ENCODE measurements at regions not wholly inside any gene's neighbourhood (a gene's known extent, or its start where the extent isn't known, plus 50 kb on each side); places are given as distances from the start of the nearest gene placed in this dataset.

- Histone ChIP-seq H3K4me3 (ENCODE audit: low read length) (no peak overlapping the region), H3F3A (ENCODE audit: low read length, unreplicated experiment) (no peaks in the 10 kb centered on the region), H3K9me3 (ENCODE audit: low read length) (no peaks in the 10 kb centered on the region), H3K36me3 (ENCODE audit: low read depth, low read length) (no peaks in the 10 kb centered on the region), H3K9ac (ENCODE audit: low read length) (no peak overlapping the region), H3K27me3 (ENCODE audit: low read length) (no peaks in the 10 kb centered on the region), H2AFZ (ENCODE audit: low read length) (no peak overlapping the region), H3K27ac (ENCODE audit: low read length) (no peak overlapping the region), H3K79me2 (ENCODE audit: low read length) (no peaks in the 10 kb centered on the region), H3K4me1 (ENCODE audit: insufficient read depth, low read length) (no peaks in the 10 kb centered on the region), H3K9me2 (replicated peaks; ENCODE audit: low read length) (no peaks in the 10 kb centered on the region), H4K20me1 (ENCODE audit: low read length) (no peaks in the 10 kb centered on the region), H3K4me2 (ENCODE audit: low read length) (no peak overlapping the region)
- CTCF ChIA-PET, result no interaction called here
- DNase-seq (no peak), ATAC-seq (no peak)
- POLR2A ChIA-PET (ENCODE audit: unreplicated experiment), result interaction anchor here (0.6 kb wide), 1 partner anchor 18 kb away, joined by 3 read pairs; no protein-coding TSS in a partner anchor
- BruUV-seq (replicated peaks), result no TSS peak
- intact Hi-C loops (cut with micrococcal nuclease), result no loop called here
- TF ChIP-seq CTCF (conservative IDR thresholded peaks at IDR 0.05; ENCODE audit: low read depth, low read length) (no peak), EZH2phosphoT487 (IDR thresholded peaks at IDR 0.05; ENCODE audit: borderline replicate concordance, low read length) (no peak), EZH2 (IDR thresholded peaks at IDR 0.05; ENCODE audit: low read length, unreplicated experiment) (no peak)
Measured at GRCh38 chr1:48048064-48048463, 50.9 kb upstream of the TRABD2B start.

- ATAC-seq (no peak), DNase-seq (no peak)
- no peaks in the 10 kb centered on the region for H3K36me3 ChIP-seq (ENCODE audit: low read depth, low read length)
- TF ChIP-seq CTCF (conservative IDR thresholded peaks at IDR 0.05; ENCODE audit: low read depth, low read length), result no peak
- TF ChIP-seq EZH2 (IDR thresholded peaks at IDR 0.05; ENCODE audit: low read length, unreplicated experiment), result no peak
- no peak for TF ChIP-seq EZH2phosphoT487 (IDR thresholded peaks at IDR 0.05; ENCODE audit: borderline replicate concordance, low read length)
- no peaks in the 10 kb centered on the region for H3K9me2 ChIP-seq (replicated peaks; ENCODE audit: low read length)
- ChIA-PET CTCF (no interaction called here), POLR2A (ENCODE audit: unreplicated experiment) (no interaction called here)
- H3K27ac ChIP-seq (ENCODE audit: low read length), result no peak overlapping the region
- H3K4me3 ChIP-seq (ENCODE audit: low read length), result no peak overlapping the region
- intact Hi-C loops (cut with micrococcal nuclease), result no loop called here
- no peak overlapping the region for H3K9ac ChIP-seq (ENCODE audit: low read length)
- H3K79me2 ChIP-seq (ENCODE audit: low read length), result no peaks in the 10 kb centered on the region
- BruUV-seq (replicated peaks), result no TSS peak
- no peaks in the 10 kb centered on the region for H3K4me1 ChIP-seq (ENCODE audit: insufficient read depth, low read length)
- no peaks in the 10 kb centered on the region for H3K27me3 ChIP-seq (ENCODE audit: low read length)
- no peaks in the 10 kb centered on the region for H3F3A ChIP-seq (ENCODE audit: low read length, unreplicated experiment)
- H2AFZ ChIP-seq (ENCODE audit: low read length), result no peak overlapping the region
- H3K4me2 ChIP-seq (ENCODE audit: low read length), result no peak overlapping the region
- H3K9me3 ChIP-seq (ENCODE audit: low read length), result no peaks in the 10 kb centered on the region
- no peaks in the 10 kb centered on the region for H4K20me1 ChIP-seq (ENCODE audit: low read length)
Measured at GRCh38 chr1:48047116-48047515, 49.9 kb upstream of the TRABD2B start.
